Kidney (tissue), 13 donors: ENCODE measurements at regions not wholly inside any gene's neighbourhood (a gene's known extent, or its start where the extent isn't known, plus 50 kb on each side); places are given as distances from the start of the nearest gene placed in this dataset.

Experiments used
- DNase-seq, 5 donors: peaks; one replicate each; pipeline ENCODE4 v3.0.0-alpha.2; 2013 to 2020
- FAIRE-seq: peaks from 2 replicates; lab custom pipeline; 2012; peaks lifted over from hg19 to GRCh38; lab: Jason Lieb, UNC
- H3K27ac ChIP-seq, 2 donors: one replicate each; pipeline ENCODE4 v1.7.0; 2013; ENCODE audit warnings: low read depth in 2 of 2, low read length in 2 of 2, inconsistent platforms in 1 of 2
- H3K27me3 ChIP-seq: one replicate; pipeline ENCODE4 v1.7.1; 2013; ENCODE audit warnings: low read length, inconsistent platforms; ENCODE audit not compliant: control insufficient read depth, insufficient read depth
- H3K36me3 ChIP-seq, 3 donors: one replicate each; pipeline versions ENCODE4 v1.7.0 to v1.7.1; 2013; ENCODE audit warnings: low read length in 3 of 3, control low read depth in 1 of 3, inconsistent platforms in 1 of 3; ENCODE audit not compliant: insufficient read depth in 3 of 3, control insufficient read depth in 2 of 3
- H3K4me1 ChIP-seq, 3 donors: one replicate each; pipeline versions ENCODE4 v1.7.0 to v1.7.1; 2013; ENCODE audit warnings: low read length in 3 of 3, inconsistent platforms in 1 of 3, low read depth in 1 of 3; ENCODE audit not compliant: control insufficient read depth in 2 of 3, insufficient read depth in 2 of 3
- H3K4me3 ChIP-seq, 3 donors: one replicate each; pipeline versions ENCODE4 v1.7.0 to v1.8.1; 2013; ENCODE audit warnings: low read length in 3 of 3, control low read depth in 1 of 3, inconsistent platforms in 1 of 3
- H3K9ac ChIP-seq, 3 donors: one replicate each; pipeline versions ENCODE4 v1.7.0 to v1.7.1; 2013; ENCODE audit warnings: low read length in 3 of 3, control low read depth in 1 of 3, inconsistent platforms in 1 of 3
- H3K9me3 ChIP-seq, 3 donors: one replicate each; pipeline versions ENCODE4 v1.7.0 to v1.7.1; 2013; ENCODE audit warnings: low read length in 3 of 3, control low read depth in 1 of 3, inconsistent platforms in 1 of 3; ENCODE audit not compliant: control insufficient read depth in 2 of 3, insufficient read depth in 1 of 3
- intact Hi-C: fragments of 100-400 bp; cut with DNase I; formaldehyde crosslinking; loops from one replicate; pipeline ENCODE4 v1.11.1; 2022
- TF ChIP-seq, protein P1 (sequence below): IDR thresholded peaks from 3 replicates; pipeline ENCODE4 v1.5.1; 2012; ENCODE audit warnings: mild to moderate bottlenecking, moderate library complexity, borderline replicate concordance; ENCODE audit not compliant: insufficient read depth; ENCODE audit errors: extremely low read depth
- donor health status: control.
- donor health status: control.
- donor health status: control.
- donor health status: control.
- donor health status: control.
- donor health status: DM: yes; HTN: yes; CAD: no.
- donor health status: Normal renal cell carcinoma (clear cell type).

- Histone ChIP-seq H3K36me3 (no peaks in the 10 kb centered on the region), H3K9ac (no peak overlapping the region), H3K4me3 (no peak overlapping the region), H3K27me3 (no peaks in the 10 kb centered on the region), H3K9me3 (no peaks in the 10 kb centered on the region), H3K27ac (no peak overlapping the region), H3K4me1 (no peaks in the 10 kb centered on the region)
- DNase-seq = no peak
- intact Hi-C loops = no loop called here
- no peak for FAIRE-seq
- TF ChIP-seq, protein P1, sequence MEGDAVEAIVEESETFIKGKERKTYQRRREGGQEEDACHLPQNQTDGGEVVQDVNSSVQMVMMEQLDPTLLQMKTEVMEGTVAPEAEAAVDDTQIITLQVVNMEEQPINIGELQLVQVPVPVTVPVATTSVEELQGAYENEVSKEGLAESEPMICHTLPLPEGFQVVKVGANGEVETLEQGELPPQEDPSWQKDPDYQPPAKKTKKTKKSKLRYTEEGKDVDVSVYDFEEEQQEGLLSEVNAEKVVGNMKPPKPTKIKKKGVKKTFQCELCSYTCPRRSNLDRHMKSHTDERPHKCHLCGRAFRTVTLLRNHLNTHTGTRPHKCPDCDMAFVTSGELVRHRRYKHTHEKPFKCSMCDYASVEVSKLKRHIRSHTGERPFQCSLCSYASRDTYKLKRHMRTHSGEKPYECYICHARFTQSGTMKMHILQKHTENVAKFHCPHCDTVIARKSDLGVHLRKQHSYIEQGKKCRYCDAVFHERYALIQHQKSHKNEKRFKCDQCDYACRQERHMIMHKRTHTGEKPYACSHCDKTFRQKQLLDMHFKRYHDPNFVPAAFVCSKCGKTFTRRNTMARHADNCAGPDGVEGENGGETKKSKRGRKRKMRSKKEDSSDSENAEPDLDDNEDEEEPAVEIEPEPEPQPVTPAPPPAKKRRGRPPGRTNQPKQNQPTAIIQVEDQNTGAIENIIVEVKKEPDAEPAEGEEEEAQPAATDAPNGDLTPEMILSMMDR = no peak
Measured at GRCh38 chr5:144703776-144704175, 533.1 kb downstream of the KCTD16 start.

GRCh38 chr5:144698484-144698883 is 527.8 kb downstream of the KCTD16 start:
- Histone ChIP-seq H3K9ac (no peak overlapping the region), H3K27me3 (no peaks in the 10 kb centered on the region), H3K27ac (no peak overlapping the region), H3K9me3 (no peaks in the 10 kb centered on the region), H3K36me3 (no peaks in the 10 kb centered on the region), H3K4me1 (no peaks in the 10 kb centered on the region), H3K4me3 (no peak overlapping the region)
- TF ChIP-seq, protein P1 = no peak
- DNase-seq = no peak
- intact Hi-C loops = no loop called here
- no peak for FAIRE-seq

- intact Hi-C loops = no loop called here
- Histone ChIP-seq H3K9me3 (no peaks in the 10 kb centered on the region), H3K4me3 (no peak overlapping the region), H3K36me3 (no peaks in the 10 kb centered on the region), H3K9ac (no peak overlapping the region), H3K27me3 (no peaks in the 10 kb centered on the region), H3K4me1 (no peaks in the 10 kb centered on the region), H3K27ac (no peak overlapping the region)
- DNase-seq (no peak), FAIRE-seq (no peak)
- TF ChIP-seq, protein P1 = no peak
Measured at GRCh38 chr5:144697847-144698262, 527.2 kb downstream of the KCTD16 start.

DNA sequence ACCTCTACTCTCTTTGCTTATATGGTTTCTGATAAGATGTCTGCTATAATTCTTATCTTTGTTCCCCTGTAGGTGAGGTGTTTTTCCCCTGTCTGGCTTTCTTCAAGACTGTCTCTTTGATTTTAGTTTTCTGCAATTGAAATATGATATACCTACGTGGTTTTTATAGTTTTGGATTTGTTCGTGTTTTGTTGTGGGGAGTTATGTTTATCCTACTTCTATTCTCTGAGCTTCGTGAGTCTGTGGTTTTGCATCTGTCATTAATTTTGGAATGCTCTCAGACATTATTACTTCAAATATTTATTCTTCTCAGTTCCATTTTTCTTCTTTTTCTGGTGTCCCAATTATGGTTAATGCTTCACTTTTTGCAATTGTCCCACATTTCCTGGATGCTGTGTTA is 521.3 kb downstream of the KCTD16 start:
- Histone ChIP-seq H3K36me3 (no peaks in the 10 kb centered on the region), H3K27me3 (no peaks in the 10 kb centered on the region), H3K9ac (no peak overlapping the region), H3K4me1 (no peaks in the 10 kb centered on the region), H3K9me3 (no peaks in the 10 kb centered on the region), H3K4me3 (no peak overlapping the region), H3K27ac (no peak overlapping the region)
- FAIRE-seq (no peak), DNase-seq (no peak)
- intact Hi-C loops = no loop called here
- TF ChIP-seq, protein P1 = no peak
